IMR-90 (cell line): ENCODE measurements at regions not wholly inside any gene's neighbourhood (a gene's known extent, or its start where the extent isn't known, plus 50 kb on each side); places are given as distances from the start of the nearest gene placed in this dataset.

ENCODE experiments used
- ATAC-seq: fragments of 200-7000 bp; cut with Tn5 transposase; 2 replicates; pipeline ENCODE4 v1.9.1; 2020; ENCODE audit warnings: low read depth, mild to moderate bottlenecking, moderate library complexity
- BruUV-seq: library from RNA; stranded (reverse); fragments of 400-500 nt; replicated peaks from 2 replicates; lab custom pipeline; 2021; lab: Mats Ljungman, UMichigan
- CTCF ChIA-PET: fragments of 300-600 bp; formaldehyde crosslinking; extraction: SDS; loops from one replicate; lab custom pipeline; 2021; ENCODE audit warnings: antibody characterized with exemption; lab: Yijun Ruan, JAX
- POLR2A ChIA-PET: fragments of 300-600 bp; sonication (Branson Sonifier 250); formaldehyde crosslinking; loops from one replicate; lab custom pipeline; 2022; ENCODE audit warnings: antibody characterized with exemption; ENCODE audit not compliant: unreplicated experiment; lab: Charles Lee
- DNase-seq: peaks from one replicate; pipeline ENCODE4 v3.0.0; 2013
- H2AFZ ChIP-seq: replicated peaks from 2 replicates; pipeline ENCODE3; 2013; ENCODE audit warnings: low read length, mild to moderate bottlenecking; ENCODE audit not compliant: poor library complexity
- H2AK5ac ChIP-seq: 2 replicates; pipeline ENCODE4 v1.6.1; 2013; ENCODE audit warnings: low read depth, low read length, inconsistent platforms
- H2AK9ac ChIP-seq: replicated peaks from 2 replicates; pipeline ENCODE3; 2013; ENCODE audit warnings: mild to moderate bottlenecking, low read depth, low read length, moderate library complexity; ENCODE audit not compliant: poor library complexity
- H2BK120ac ChIP-seq: 2 replicates; pipeline ENCODE4 v1.6.1; 2013; ENCODE audit warnings: low read depth, low read length, inconsistent platforms
- H2BK15ac ChIP-seq: 3 replicates; pipeline ENCODE4 v1.6.1; 2013; ENCODE audit warnings: low read depth, low read length, inconsistent platforms
- H2BK20ac ChIP-seq: 2 replicates; pipeline ENCODE4 v1.6.1; 2013; ENCODE audit warnings: low read depth, mild to moderate bottlenecking, inconsistent platforms, low read length, moderate library complexity
- H2BK5ac ChIP-seq: 2 replicates; pipeline ENCODE4 v1.6.1; 2013; ENCODE audit warnings: mild to moderate bottlenecking, low read depth, low read length, inconsistent platforms; ENCODE audit not compliant: poor library complexity, severe bottlenecking
- H3K14ac ChIP-seq: replicated peaks from 2 replicates; pipeline ENCODE4 v1.6.1; 2013; ENCODE audit warnings: low read depth, low read length, inconsistent platforms
- H3K18ac ChIP-seq: 2 replicates; pipeline ENCODE4 v1.6.1; 2013; ENCODE audit warnings: low read depth, low read length, control low read depth
- H3K23ac ChIP-seq: 2 replicates; pipeline ENCODE4 v1.6.1; 2013; ENCODE audit warnings: low read depth, low read length, inconsistent platforms
- H3K27ac ChIP-seq: 2 replicates; pipeline ENCODE4 v1.5.1; 2013; ENCODE audit warnings: mild to moderate bottlenecking, control low read depth, low read length; ENCODE audit not compliant: insufficient read depth
- H3K27me3 ChIP-seq: 2 replicates; pipeline ENCODE4 v1.6.1; 2013; ENCODE audit warnings: low read length; ENCODE audit not compliant: control insufficient read depth, insufficient read depth
- H3K36me3 ChIP-seq: 2 replicates; pipeline ENCODE4 v1.6.1; 2013; ENCODE audit warnings: low read length, mixed read lengths; ENCODE audit not compliant: control insufficient read depth, insufficient read depth
- H3K4ac ChIP-seq: 2 replicates; pipeline ENCODE4 v1.6.1; 2013; ENCODE audit warnings: low read depth, low read length, inconsistent platforms
- H3K4me1 ChIP-seq: 2 replicates; pipeline ENCODE4 v1.6.1; 2013; ENCODE audit warnings: low read length, mixed read lengths; ENCODE audit not compliant: control insufficient read depth, insufficient read depth
- H3K4me2 ChIP-seq: 2 replicates; pipeline ENCODE4 v1.6.1; 2013; ENCODE audit warnings: low read depth, mild to moderate bottlenecking, control low read depth, low read length, moderate library complexity
- H3K4me3 ChIP-seq: 2 replicates; pipeline ENCODE4 v1.5.1; 2013; ENCODE audit warnings: low read depth, mild to moderate bottlenecking, control low read depth, low read length, moderate library complexity; ENCODE audit not compliant: insufficient read depth
- H3K56ac ChIP-seq: 2 replicates; pipeline ENCODE4 v1.6.1; 2013; ENCODE audit warnings: low read length, inconsistent platforms; ENCODE audit not compliant: insufficient read depth; ENCODE audit errors: extremely low read depth
- H3K79me1 ChIP-seq, 2 experiments: 2 replicates each; pipeline ENCODE4 v1.6.1; 2013; ENCODE audit warnings: low read length in 2 of 2, inconsistent platforms in 1 of 2, low read depth in 1 of 2
- H3K9ac ChIP-seq: 2 replicates; pipeline ENCODE4 v1.6.1; 2013; ENCODE audit warnings: low read depth, low read length, control low read depth
- H3K9me1 ChIP-seq: 2 replicates; pipeline ENCODE4 v1.6.1; 2013; ENCODE audit warnings: low read length, inconsistent platforms; ENCODE audit not compliant: insufficient read depth
- H3K9me3 ChIP-seq: 2 replicates; pipeline ENCODE4 v1.6.1; 2013; ENCODE audit warnings: low read length; ENCODE audit not compliant: control insufficient read depth, insufficient read depth
- H4K20me1 ChIP-seq: 2 replicates; pipeline ENCODE4 v1.6.1; 2013; ENCODE audit warnings: low read length, inconsistent platforms; ENCODE audit not compliant: insufficient read depth
- H4K5ac ChIP-seq: 2 replicates; pipeline ENCODE4 v1.6.1; 2013; ENCODE audit warnings: mild to moderate bottlenecking, low read depth, low read length, control low read depth
- H4K8ac ChIP-seq, 2 experiments: 2 replicates each; pipeline ENCODE4 v1.6.1; 2013; ENCODE audit warnings: low read depth in 2 of 2, low read length in 2 of 2, control low read depth in 1 of 2, inconsistent platforms in 1 of 2
- H4K91ac ChIP-seq: 2 replicates; pipeline ENCODE4 v1.6.1; 2013; ENCODE audit warnings: low read depth, low read length, inconsistent platforms; ENCODE audit not compliant: insufficient read depth
- MXI1 ChIP-seq: IDR thresholded peaks from 2 replicates; pipeline ENCODE4 v1.6.1; 2012; ENCODE audit warnings: low read depth, mild to moderate bottlenecking, low read length, moderate library complexity, borderline replicate concordance
- WGBS, 2 experiments: methylation state at CpG; one replicate each; pipeline versions ENCODE4 v1.1.5 to v1.1.7; 2013; ENCODE audit warnings: missing lambda C conversion rate in 2 of 2; ENCODE audit not compliant: insufficient read length in 1 of 2; ENCODE audit errors: extremely low coverage in 2 of 2; 5-methylcytosine and 5-hydroxymethylcytosine counted together
- dilution Hi-C: fragments of 300-500 bp; cut with HindIII; formaldehyde crosslinking; loops from one replicate; pipeline ENCODE4 v1.14.3; 2018; ENCODE audit warnings: low sequenced_read_pairs; ENCODE audit not compliant: unreplicated experiment
- in situ Hi-C: fragments of 300-500 bp; cut with MboI; formaldehyde crosslinking; loops from 3 replicates; pipeline ENCODE4 v1.14.3; 2019; ENCODE audit warnings: low sequenced_read_pairs, inconsistent platforms, mixed read lengths
- intact Hi-C: fragments of 100-400 bp; cut with micrococcal nuclease; formaldehyde crosslinking; loops from 2 replicates; pipeline ENCODE4 v1.10.0; 2022

GRCh38 chr4:164538097-164538496 is 215.8 kb upstream of the SMIM31 start:
- POLR2A ChIA-PET, result no interaction called here
- H3K79me1 ChIP-seq, result no peaks in the 10 kb centered on the region
- BruUV-seq, result no TSS peak
- no peak overlapping the region for H4K91ac ChIP-seq
- no peak overlapping the region for H3K18ac ChIP-seq
- H3K4me3 ChIP-seq, result no peak overlapping the region
- no peak overlapping the region for H2BK120ac ChIP-seq
- no peak overlapping the region for H2BK15ac ChIP-seq
- H3K14ac ChIP-seq, result no peak overlapping the region
- H3K23ac ChIP-seq, result no peak overlapping the region
- ATAC-seq, result no peak
- H3K9me3 ChIP-seq, result peaks cover 10% of the 10 kb centered on the region
- dilution Hi-C loops, result no loop called here
- no peak overlapping the region for H3K56ac ChIP-seq
- no peak for DNase-seq
- H4K5ac ChIP-seq, result no peak overlapping the region
- CTCF ChIA-PET, result no interaction called here
- H2AK9ac ChIP-seq, result no peak overlapping the region
- no peak overlapping the region for H3K27ac ChIP-seq
- H2AK5ac ChIP-seq, result no peak overlapping the region
- in situ Hi-C loops, result no loop called here
- no CpG with 5 or more reads among the region's 4 CpGs for WGBS, 2 experiments
- H4K20me1 ChIP-seq, result no peaks in the 10 kb centered on the region
- H3K9ac ChIP-seq, result no peak overlapping the region
- no peak overlapping the region for H3K4ac ChIP-seq
- intact Hi-C loops, result no loop called here
- no peak for TF ChIP-seq MXI1
- no peaks in the 10 kb centered on the region for H3K9me1 ChIP-seq
- no peak overlapping the region for H2AFZ ChIP-seq
- no peak overlapping the region for H2BK20ac ChIP-seq
- H3K4me1 ChIP-seq, result no peaks in the 10 kb centered on the region
- H2BK5ac ChIP-seq, result no peak overlapping the region
- no peaks in the 10 kb centered on the region for H3K27me3 ChIP-seq
- no peak overlapping the region for H4K8ac ChIP-seq
- H3K36me3 ChIP-seq, result no peaks in the 10 kb centered on the region
- no peak overlapping the region for H3K4me2 ChIP-seq
